ENCODE measurements at regions not wholly inside any gene's neighbourhood (a gene's known extent, or its start where the extent isn't known, plus 50 kb on each side); places are given as distances from the start of the nearest gene placed in this dataset.
"Not testable (repeated sequence)": the region's sequence is repeated elsewhere in the genome, so short reads cannot be mapped to it uniquely, and the experiment has no call there.

DNA sequence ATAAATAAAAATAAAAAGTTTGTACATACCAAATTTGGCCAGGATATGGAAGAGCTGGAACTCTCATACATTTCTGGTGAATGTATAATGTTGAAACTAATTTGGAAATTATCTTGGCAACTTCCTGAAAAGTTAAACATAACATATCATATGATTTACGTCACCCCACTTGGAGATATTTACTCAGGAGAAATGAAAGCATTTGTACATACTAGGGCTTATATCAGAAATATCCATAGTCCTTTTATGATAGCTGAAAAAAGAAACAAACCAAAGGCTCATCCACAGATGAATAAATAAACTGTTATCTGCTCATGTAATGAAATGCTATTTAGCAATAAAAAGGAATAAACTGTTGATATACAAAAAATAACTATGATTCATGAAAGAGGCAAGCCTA lies 318.2 kb upstream of the NRXN1 start:
- DNase-seq (ENCODE audit: low read depth in 3 of 3, low spot score in 2 of 3), result no peak

DNA sequence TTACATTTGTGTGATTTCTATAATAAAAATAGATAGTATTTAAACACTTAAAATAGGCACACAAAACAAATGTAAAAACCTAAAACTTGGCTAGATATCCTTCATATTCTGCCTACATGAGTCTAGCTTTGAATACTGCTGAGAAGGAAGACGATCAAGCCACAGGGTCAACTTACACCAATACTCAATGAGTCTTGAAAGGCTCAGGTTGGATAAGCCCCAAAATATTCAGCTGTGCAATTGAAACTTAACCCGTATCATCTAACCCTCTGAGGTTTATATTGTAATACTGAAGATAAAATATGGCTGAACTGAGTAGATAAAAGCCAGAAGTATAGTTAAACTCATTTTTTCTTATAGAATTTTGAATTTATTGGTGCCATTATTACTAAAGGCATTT lies 313.0 kb upstream of the NRXN1 start:
- DNase-seq (ENCODE audit: low read depth in 3 of 3, low spot score in 2 of 3), result no peak

DNA sequence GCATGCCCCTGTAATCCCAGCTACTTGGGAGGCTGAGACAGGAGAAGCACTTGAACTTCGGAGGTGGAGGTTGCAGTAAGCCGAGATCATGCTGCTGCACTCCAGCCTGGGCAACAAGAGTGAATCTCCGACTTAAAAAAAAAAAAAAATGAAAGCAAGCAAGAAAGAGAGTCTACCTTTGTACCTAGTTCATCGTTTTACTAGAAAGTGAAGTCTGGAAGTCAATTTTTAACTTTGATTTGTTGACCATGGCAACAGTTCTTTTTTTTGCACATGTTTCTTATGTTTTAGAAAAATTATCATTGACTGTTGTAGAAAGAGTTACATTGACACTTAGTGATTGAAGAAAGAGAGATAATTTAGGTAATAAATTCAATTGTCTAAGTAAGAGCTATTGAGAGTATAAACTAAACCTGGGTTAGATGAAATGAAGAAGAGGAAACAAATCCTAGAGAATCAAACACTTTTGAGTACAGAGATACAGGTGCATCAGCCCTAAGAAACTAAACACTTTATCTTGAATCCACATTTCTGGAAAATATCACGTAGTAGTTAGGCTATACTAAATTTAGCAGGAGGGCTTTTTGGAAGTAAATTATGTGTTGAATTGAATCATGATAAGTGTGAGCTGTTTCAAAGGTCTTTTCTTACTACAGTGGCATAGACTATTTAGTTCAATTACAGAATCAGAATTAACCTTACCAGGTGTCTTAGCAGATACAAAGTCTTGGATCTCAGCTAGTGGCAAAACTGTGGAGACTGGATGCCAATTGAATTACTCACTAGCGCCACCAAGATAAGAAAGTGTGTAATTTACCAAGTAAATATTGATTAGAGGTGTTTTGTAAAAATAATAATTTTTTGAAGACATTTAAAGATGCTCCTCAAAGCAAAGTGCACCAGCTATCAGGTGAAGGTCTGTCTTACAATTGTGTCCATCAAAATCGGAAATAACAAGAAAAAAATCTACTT lies 303.4 kb upstream of the NRXN1 start:
- no peak for DNase-seq (ENCODE audit: low read depth in 3 of 3, low spot score in 2 of 3)

DNA sequence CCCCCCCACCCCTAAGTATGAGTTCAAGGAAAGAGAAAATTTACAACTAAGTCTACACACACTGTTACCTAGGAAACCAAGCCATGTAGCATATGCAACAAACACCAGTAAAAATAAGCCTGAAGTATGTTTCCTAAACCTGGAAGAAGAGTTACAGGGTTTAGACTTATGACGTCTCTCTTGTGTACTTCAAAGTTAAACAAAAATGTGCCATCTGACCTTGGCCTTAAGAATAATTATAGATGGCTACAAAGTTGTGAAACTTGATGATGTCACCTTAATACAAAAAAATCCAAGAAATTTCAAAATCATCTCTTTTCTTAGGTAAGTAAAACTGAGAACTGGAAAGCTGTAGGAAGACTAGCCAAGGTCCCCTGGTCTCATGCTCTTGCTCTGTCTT lies 297.6 kb upstream of the NRXN1 start:
- no peak for DNase-seq (ENCODE audit: low read depth in 3 of 3, low spot score in 2 of 3)

DNA sequence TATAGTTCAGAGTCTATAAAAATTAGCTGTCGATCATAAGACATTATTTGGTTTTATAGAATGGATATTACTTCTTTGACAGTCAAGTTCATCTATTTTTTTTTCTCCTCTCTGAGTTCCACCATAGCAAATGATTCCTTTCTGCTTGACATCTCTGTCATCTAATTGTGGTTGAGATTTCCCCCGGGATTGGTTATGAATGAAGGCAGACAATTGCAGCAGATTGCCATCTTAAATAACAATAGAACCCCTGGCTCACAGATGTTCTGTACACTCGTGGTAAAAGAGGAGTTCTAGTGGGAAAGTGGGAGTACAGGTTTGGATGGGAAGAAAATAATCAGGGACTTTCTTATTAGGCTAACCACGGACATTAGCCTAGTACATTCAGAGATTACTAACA lies 292.1 kb upstream of the NRXN1 start:
- no peak for DNase-seq (ENCODE audit: low read depth in 3 of 3, low spot score in 2 of 3)

DNA sequence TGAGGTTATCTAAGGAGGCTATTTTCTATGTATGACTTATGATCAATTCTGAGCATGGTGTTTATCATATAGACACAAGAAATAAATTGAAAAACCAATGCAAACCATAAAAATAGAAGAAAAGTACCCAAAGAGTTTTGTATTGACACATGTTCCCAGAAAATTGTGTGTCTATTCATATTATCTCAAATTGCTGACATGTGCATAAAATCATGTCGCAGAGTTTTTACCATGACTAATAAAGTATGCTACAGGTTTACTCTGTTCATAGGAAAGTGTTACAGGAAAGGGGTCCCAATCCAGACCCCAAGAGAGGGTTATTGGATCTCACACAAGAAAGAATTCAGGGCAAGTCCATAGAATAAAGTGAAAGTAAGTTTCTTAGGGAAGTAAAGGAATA lies 290.7 kb upstream of the NRXN1 start:
- DNase-seq (ENCODE audit: low read depth in 3 of 3, low spot score in 2 of 3), result no peak

DNA sequence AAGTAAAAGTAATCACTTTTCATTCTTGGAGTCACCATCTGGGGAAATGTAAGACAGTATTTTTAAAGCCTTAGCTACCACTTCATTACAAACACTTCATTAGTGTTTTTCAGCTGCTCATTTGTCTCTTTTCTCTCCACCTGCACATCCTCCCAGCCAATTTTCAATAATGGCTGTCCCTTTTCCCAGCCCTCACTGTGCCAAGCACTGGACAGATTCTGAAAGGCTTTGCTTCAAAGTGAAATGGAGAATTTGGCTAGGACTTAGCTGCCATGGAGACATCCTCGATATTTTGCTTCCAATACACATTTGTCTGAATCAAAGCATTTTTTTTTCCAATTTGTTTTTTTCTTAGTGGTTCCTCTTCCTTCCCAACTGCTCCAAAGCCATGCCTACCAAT lies 272.4 kb upstream of the NRXN1 start:
- DNase-seq (ENCODE audit: low read depth in 3 of 3, low spot score in 2 of 3), result no peak

DNA sequence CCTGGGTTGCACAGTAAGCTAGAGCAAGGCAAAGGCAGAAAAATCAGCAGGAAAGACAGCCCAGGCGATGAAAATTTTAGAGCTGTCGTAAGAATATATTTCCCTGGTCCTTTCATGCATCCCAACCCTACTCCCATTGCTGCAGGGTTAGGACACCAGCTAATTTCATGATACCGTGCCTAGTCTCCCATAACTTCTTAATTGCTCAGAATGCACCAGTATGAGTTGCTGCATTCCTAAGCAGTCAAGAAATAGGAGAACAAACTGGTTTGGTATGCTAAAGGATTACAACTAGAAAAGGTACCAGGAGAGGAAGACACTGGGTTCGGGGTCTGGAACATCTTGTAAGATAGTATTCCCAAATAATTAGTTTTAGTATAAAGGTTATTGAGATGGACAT lies 269.4 kb upstream of the NRXN1 start:
- DNase-seq (ENCODE audit: low read depth in 3 of 3, low spot score in 2 of 3), result no peak

DNA sequence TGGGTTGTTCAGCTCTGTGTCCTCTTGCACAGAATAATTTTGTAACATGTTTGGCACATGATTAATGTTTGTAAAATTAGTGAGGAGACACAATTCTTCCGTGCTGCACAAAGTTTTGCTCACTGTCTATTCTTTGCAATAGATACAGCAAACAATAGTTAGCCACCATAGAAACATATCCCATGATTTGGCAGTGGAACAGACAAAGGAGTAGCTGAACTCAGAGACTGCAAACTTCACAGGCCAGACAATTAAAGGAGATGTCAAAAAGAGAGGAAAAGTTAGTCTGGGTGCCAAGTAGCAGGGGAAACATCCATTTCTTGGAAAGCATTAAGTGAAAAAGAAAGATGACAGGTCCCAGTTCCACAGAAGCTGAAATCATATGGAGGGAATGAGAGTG lies 267.4 kb upstream of the NRXN1 start:
- DNase-seq (ENCODE audit: low read depth in 3 of 3, low spot score in 2 of 3), result no peak

DNA sequence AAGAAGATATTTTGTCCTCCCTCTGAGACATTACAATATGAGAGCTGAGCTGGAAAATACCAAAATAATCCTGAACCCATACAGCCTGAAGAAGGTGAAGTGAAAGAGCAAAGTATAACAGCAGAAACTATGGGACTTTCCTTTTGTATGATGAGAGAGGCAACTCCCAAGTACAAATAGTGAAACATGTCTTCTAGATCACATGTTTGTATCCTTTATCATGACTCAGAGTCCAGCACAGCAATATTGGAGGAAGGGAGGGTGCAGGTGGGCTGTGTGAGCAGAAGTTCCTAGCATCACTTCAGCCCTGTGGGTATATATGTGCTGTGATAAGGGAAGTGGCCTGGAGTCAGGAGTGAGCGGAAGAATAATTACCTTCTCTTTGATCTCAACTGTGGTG lies 265.6 kb upstream of the NRXN1 start:
- DNase-seq (ENCODE audit: low read depth in 3 of 3, low spot score in 2 of 3), result no peak

DNA sequence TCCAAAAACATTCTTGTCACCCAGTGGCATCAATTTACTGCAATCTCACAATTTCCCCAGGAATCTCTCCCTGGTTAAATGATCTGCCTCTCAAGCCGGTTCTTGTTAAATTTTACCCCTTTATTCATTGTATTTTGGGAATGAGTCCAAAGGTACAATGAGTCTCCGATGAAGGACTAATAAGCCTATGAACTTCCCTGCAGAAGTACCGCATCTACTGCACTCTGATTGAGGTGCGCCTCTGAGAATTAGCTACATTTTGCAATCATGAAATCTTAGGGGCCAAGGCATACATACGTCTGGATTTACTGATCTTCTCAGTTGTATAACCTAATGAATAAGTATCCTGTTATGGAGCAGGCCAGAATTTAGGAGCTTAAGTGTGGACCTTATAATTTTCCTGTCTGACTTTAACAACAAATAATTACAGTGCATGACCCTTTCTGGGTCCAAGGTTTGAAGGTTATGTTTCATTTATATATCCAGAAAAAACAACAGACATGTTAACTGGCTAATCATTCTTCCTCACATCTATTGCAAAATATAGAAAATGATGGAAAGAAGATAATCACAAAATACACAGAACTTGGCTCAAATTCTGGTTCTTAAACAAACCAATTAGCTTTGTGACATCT lies 261.8 kb upstream of the NRXN1 start:
- no peak for DNase-seq (ENCODE audit: low read depth in 3 of 3, low spot score in 2 of 3)

DNA sequence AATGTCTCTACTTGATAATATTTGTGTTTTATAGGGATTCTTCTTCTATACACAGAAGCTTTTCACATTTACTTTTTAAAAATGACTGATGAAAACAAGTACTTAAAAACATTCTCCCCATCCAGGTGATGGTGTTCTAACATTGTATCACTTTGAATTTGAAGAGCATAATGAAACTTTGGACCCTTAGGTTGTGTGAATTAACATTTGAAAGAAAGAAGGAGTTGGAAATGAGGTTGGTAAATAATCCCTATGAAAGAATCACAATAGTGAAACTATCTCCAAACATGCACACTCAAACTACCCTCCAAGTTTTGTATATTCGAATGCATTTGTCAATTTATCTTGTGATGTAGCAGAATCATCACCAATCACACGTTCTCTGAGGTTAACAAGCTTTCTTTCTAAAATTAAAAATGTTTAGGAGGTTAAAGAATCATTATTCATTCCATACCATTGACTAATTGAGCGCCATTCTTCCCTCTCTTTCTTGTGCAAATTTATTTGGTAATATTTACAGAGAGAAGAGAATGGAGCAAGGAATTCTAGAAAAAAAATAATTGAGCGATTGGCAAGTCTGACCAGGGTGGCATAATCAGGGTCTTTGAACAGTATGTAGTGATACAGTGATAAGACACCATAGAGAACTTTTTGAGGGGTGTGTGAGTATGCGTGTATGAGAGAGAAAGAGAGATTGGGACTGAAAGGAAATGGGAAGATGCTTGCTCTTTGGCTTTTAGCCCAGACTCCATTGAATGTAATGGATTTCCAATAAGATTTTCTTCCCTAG lies 260.0 kb upstream of the NRXN1 start:
- DNase-seq (ENCODE audit: low read depth in 3 of 3, low spot score in 2 of 3), result no peak

DNA sequence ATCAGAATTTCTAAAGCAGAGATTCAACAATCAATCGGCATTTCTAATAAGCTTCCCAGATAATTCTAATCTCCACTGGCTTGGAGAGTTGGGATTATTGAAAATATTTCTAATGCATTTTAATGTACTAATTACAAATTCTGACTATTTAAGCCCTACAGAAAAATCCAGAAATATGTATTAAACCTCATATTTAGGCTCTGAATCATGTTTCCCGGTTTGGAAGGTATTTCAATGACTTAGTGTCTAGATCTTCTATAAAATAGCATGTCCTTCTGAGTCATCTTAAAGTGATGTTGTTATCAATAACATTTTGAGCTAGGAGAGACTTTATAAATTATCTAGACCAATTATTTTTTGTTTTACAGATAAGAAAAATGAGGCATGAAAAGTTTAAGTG lies 258.8 kb upstream of the NRXN1 start:
- DNase-seq (ENCODE audit: low read depth in 3 of 3, low spot score in 2 of 3), result no peak

DNA sequence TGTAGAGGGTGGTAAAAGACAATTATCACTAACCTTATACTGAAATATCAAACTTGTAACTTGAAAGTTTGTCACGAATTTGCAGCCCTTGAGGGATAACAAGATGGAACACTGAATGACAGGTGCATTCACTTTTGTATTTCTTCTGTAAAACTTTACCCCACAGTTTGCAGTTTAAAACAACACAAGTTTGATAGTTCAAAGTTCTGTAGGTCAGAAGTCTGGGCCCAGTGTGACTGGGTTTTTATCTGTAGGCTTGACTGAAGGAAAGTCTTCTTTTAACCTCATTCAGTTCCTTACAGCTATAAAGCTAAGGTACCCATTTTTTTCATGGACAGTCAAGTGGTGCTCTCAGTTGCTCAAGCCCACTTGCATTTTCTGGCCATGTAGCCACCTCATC lies 257.1 kb upstream of the NRXN1 start:
- no peak for DNase-seq (ENCODE audit: low read depth in 3 of 3, low spot score in 2 of 3)

DNA sequence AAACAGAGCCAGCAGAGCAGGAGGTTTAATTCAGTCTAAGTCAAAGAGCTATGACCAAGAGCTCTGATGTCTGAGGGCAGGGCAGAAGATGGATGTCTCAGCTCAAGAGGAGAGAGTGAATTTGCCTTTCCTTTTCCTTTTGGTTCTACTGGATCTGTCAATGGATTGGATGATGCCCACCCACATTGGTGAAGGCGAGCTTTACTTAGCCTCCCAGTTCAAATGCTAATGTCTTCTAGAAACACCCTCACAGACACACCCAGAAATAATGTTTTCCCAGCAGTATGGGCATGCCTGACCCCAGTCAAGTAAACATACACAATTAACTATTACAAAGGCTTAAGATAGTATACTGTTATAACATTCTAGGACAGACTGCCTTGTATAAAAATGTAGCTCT lies 236.3 kb upstream of the NRXN1 start:
- no peak for DNase-seq (ENCODE audit: low read depth in 3 of 3, low spot score in 2 of 3)

DNA sequence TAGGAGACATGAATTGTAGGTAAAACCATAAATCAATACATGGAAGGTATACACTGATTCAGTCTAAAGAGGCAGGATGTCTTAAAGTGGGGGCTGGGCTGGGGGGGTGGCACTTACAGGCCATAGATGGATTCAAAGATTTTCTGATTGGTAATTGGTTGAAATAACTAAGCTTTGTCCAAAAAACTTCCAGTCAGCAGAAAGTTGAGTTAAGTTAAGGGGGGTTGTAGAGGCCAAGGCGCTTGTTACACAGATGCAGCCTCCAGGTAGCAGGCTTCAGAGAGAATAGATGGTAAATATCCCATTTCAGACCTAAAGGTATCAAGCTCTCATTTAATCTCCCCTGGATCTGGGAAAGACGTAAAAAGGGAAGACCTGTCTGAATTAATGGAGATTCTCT lies 233.6 kb upstream of the NRXN1 start:
- no peak for DNase-seq (ENCODE audit: low read depth in 3 of 3, low spot score in 2 of 3)

DNA sequence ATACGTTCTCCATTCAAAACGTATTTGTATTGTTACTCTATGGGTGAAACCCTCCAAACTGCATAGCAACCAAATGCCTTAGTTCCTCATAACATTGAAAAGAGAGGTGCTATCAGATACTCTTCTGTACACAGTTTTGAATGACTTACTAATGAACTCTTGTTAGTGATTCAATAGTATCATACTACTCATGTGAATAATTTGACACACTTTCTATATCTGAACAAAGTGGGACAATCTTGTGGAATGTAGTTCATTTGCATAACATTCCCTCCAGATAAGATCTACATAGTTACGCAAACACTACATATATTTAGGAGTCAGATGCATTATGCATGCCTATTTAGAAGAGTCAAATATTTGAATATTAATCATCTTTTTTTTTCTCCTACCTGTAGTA lies 232.0 kb upstream of the NRXN1 start:
- no peak for DNase-seq (ENCODE audit: low read depth in 3 of 3, low spot score in 2 of 3)

DNA sequence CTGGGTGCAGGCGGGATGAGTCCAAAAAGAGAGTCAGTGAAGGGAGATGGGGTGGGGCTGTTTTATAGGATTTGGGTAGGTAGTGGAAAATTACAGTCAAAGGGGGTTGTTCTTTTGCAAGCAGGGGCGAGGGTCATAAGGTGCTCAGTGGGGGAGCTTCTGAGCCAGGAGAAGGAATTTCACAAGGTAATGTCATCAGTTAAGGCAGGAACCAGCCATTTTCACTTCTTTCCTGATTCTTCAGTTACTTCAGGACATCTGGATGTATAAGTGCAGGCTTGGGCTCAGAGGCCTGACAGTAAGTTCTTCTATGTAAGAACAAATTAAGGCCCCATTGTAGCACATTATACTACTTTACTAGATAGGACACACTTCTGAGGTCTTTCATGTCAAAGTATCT lies 231.2 kb upstream of the NRXN1 start:
- DNase-seq (ENCODE audit: low read depth in 3 of 3, low spot score in 2 of 3), result not testable (repeated sequence)

DNA sequence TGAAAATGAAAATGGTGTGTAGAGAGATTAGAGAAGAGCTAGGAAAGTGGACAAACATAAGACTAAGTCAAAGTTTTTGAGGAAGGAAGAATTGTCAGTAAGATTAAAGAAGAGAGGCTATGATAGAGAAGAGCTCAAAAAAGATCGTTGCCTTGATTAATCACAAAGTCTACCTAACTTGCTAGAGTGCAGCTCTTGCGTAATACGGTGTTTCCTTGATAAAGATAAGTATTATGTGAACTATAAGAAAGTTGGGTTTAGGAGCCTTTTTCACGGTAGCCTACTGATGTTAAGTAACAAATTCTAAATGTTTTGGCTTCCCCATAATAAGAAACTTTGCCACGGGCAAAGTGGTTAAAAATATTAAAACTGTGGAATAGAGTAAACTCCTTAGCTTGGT lies 226.4 kb upstream of the NRXN1 start:
- DNase-seq (ENCODE audit: low read depth in 3 of 3, low spot score in 2 of 3), result no peak

DNA sequence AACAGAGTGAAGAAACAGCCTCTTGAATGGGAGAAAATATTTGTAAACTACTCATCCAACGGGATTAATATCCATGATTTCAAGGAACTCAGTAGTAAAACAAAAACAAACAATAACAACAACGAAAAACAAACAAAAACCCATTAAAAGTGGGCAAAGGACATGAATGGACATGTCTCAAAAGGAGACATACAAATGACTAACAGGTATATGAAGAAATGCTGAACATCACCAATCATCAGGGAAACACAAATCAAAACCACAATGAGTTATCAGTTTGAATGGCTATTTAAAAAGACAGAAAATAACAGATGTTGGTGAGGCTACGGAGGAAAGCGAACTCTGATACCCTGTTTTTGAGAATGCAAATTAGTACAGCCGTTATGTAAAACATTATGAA lies 224.8 kb upstream of the NRXN1 start:
- no peak for DNase-seq (ENCODE audit: low read depth in 3 of 3, low spot score in 2 of 3)

DNA sequence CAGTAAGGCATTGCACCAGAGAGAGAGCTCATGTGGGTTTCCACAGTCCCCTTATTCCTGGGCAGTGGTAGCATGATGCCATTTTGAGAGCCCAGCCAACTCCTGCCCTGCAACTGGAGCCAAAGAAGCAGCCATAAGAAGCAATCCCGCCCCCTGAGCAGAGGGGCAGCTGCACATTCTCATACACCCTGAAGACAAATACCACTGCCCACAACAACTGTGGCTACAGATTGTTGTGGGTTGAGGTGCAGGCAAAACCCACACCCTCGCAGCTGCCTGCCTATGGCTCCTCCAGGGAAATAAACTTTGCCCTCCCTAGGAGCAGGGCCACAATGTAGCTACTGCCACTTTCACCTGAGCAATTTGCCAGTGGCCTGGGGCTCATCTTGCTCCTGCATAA lies 219.4 kb upstream of the NRXN1 start:
- no peak for DNase-seq (ENCODE audit: low read depth in 3 of 3, low spot score in 2 of 3)
